Mesenchymal stem cell (in vitro differentiated cells and primary cell): ENCODE measurements at regions not wholly inside any gene's neighbourhood (a gene's known extent, or its start where the extent isn't known, plus 50 kb on each side); places are given as distances from the start of the nearest gene placed in this dataset.

Source experiments
- DNase-seq: peaks from one replicate; pipeline ENCODE4 v3.0.0-alpha.2; 2013
- H2AFZ ChIP-seq: one replicate; pipeline ENCODE4 v1.6.1; 2013; ENCODE audit warnings: low read depth, mild to moderate bottlenecking, control low read depth, inconsistent platforms, low read length, moderate library complexity
- H2AK5ac ChIP-seq: 2 replicates; pipeline ENCODE4 v1.6.1; 2013; ENCODE audit warnings: low read length, moderate library complexity, mild to moderate bottlenecking, inconsistent platforms; ENCODE audit not compliant: severe bottlenecking
- H2BK120ac ChIP-seq: one replicate; pipeline ENCODE4 v1.6.1; 2013; ENCODE audit warnings: low read depth, mild to moderate bottlenecking, inconsistent platforms, low read length, moderate library complexity
- H2BK12ac ChIP-seq, 2 experiments: one replicate each; pipeline ENCODE4 v1.6.1; 2013; ENCODE audit warnings: inconsistent platforms in 2 of 2, low read length in 2 of 2, mild to moderate bottlenecking in 2 of 2, moderate library complexity in 2 of 2, control low read depth in 1 of 2
- H2BK15ac ChIP-seq: one replicate; pipeline ENCODE4 v1.6.1; 2013; ENCODE audit warnings: mild to moderate bottlenecking, low read depth, inconsistent platforms; ENCODE audit not compliant: poor library complexity, severe bottlenecking
- H2BK5ac ChIP-seq: 2 replicates; pipeline ENCODE4 v1.6.1; 2013; ENCODE audit warnings: low read depth, mild to moderate bottlenecking, low read length, control low read depth, inconsistent platforms; ENCODE audit not compliant: poor library complexity, severe bottlenecking
- H3K14ac ChIP-seq, 2 experiments: one replicate each; pipeline ENCODE4 v1.6.1; 2013; ENCODE audit warnings: inconsistent platforms in 2 of 2, low read length in 2 of 2, control low read depth in 1 of 2, mild to moderate bottlenecking in 1 of 2, moderate library complexity in 1 of 2
- H3K18ac ChIP-seq, 2 experiments: one replicate each; pipeline ENCODE4 v1.6.1; 2013; ENCODE audit warnings: inconsistent platforms in 2 of 2, low read length in 2 of 2, control low read depth in 1 of 2, low read depth in 1 of 2, mild to moderate bottlenecking in 1 of 2
- H3K23ac ChIP-seq, 2 experiments: one replicate each; pipeline ENCODE4 v1.6.1; 2013; ENCODE audit warnings: inconsistent platforms in 2 of 2, low read length in 2 of 2, mild to moderate bottlenecking in 2 of 2, moderate library complexity in 2 of 2, control low read depth in 1 of 2
- H3K27ac ChIP-seq: 2 replicates; pipeline ENCODE4 v1.5.1; 2013; ENCODE audit warnings: mild to moderate bottlenecking, moderate library complexity, low read length, control low read depth, inconsistent platforms; ENCODE audit not compliant: poor library complexity, severe bottlenecking
- H3K27me3 ChIP-seq, 2 experiments: 2 replicates each; pipeline versions ENCODE4 v1.6.1 to v1.7.0; 2013; ENCODE audit warnings: low read length in 2 of 2, mild to moderate bottlenecking in 2 of 2, moderate library complexity in 2 of 2, control low read depth in 1 of 2, inconsistent platforms in 1 of 2; ENCODE audit not compliant: control insufficient read depth in 1 of 2, insufficient read depth in 1 of 2
- H3K36me3 ChIP-seq, 2 experiments: 2 replicates each; pipeline versions ENCODE4 v1.6.1 to v1.7.0; 2013; ENCODE audit warnings: low read length in 2 of 2, control low read depth in 1 of 2, inconsistent platforms in 1 of 2, low read depth in 1 of 2, mild to moderate bottlenecking in 1 of 2; ENCODE audit not compliant: insufficient read depth in 2 of 2, control insufficient read depth in 1 of 2
- H3K4ac ChIP-seq, 2 experiments: one replicate each; pipeline ENCODE4 v1.6.1; 2013; ENCODE audit warnings: inconsistent platforms in 2 of 2, low read length in 2 of 2, mild to moderate bottlenecking in 2 of 2, moderate library complexity in 2 of 2, control low read depth in 1 of 2, low read depth in 1 of 2
- H3K4me1 ChIP-seq: 2 replicates; pipeline ENCODE4 v1.6.1; 2013; ENCODE audit warnings: low read depth, low read length, control low read depth; ENCODE audit not compliant: control insufficient read depth, insufficient read depth
- H3K4me2 ChIP-seq: 2 replicates; pipeline ENCODE4 v1.6.1; 2013; ENCODE audit warnings: low read length, mild to moderate bottlenecking, inconsistent platforms; ENCODE audit not compliant: poor library complexity, severe bottlenecking
- H3K4me3 ChIP-seq, 2 experiments: 2 replicates each; pipeline versions ENCODE4 v1.5.1 to v1.7.0; 2013; ENCODE audit warnings: low read length in 2 of 2, mild to moderate bottlenecking in 2 of 2, control low read depth in 1 of 2, low read depth in 1 of 2; ENCODE audit not compliant: insufficient read depth in 1 of 2
- H3K79me1 ChIP-seq: replicated peaks from 2 replicates; pipeline ENCODE4 v1.6.1; 2013; ENCODE audit warnings: mild to moderate bottlenecking, control low read depth, low read length, inconsistent platforms; ENCODE audit not compliant: poor library complexity, severe bottlenecking
- H3K9ac ChIP-seq: 2 replicates; pipeline ENCODE4 v1.7.0; 2013; ENCODE audit warnings: mild to moderate bottlenecking, low read length, moderate library complexity
- H3K9me3 ChIP-seq: 2 replicates; pipeline ENCODE4 v1.7.0; 2013; ENCODE audit warnings: mild to moderate bottlenecking, low read length; ENCODE audit not compliant: control insufficient read depth
- H4K8ac ChIP-seq: one replicate; pipeline ENCODE4 v1.6.1; 2013; ENCODE audit warnings: inconsistent platforms, mild to moderate bottlenecking, low read length, moderate library complexity
- H4K91ac ChIP-seq: one replicate; pipeline ENCODE4 v1.6.1; 2013; ENCODE audit warnings: mild to moderate bottlenecking, low read length, inconsistent platforms
- WGBS: methylation state at CpG from one replicate; pipeline ENCODE4 v1.1.7; 2013; ENCODE audit warnings: mixed read lengths; 5-methylcytosine and 5-hydroxymethylcytosine counted together

GRCh38 chr18:47547539-47548202 lies 296.2 kb upstream of the SKOR2 start:
- Histone ChIP-seq H3K36me3 (no peaks in the 10 kb centered on the region), H3K4me2 (no peak overlapping the region), H3K9ac (no peak overlapping the region), H2BK15ac (no peak overlapping the region), H2BK120ac (no peak overlapping the region), H3K4me1 (no peaks in the 10 kb centered on the region), H4K8ac (no peak overlapping the region), H3K4ac (no peak overlapping the region), H3K14ac (no peak overlapping the region), H3K9me3 (no peaks in the 10 kb centered on the region), H2AFZ (no peak overlapping the region), H3K27me3 (peaks cover 0 to 6% of the 10 kb centered on the region in 2 experiments), H2BK12ac (no peak overlapping the region), H3K18ac (no peak overlapping the region), H2AK5ac (no peak overlapping the region), H2BK5ac (no peak overlapping the region), H4K91ac (no peak overlapping the region), H3K23ac (no peak overlapping the region), H3K4me3 (no peak overlapping the region), H3K79me1 (no peaks in the 10 kb centered on the region), H3K27ac (no peak overlapping the region)
- DNase-seq: no peak
- 79% methylated on average over 6 of the region's 6 CpGs for WGBS

GRCh38 chr18:47545613-47546012 lies 294.2 kb upstream of the SKOR2 start:
- no peaks in the 10 kb centered on the region for H3K4me1 ChIP-seq
- DNase-seq: no peak
- peaks cover 0 to 3% of the 10 kb centered on the region in 2 experiments for H3K27me3 ChIP-seq
- H3K9me3 ChIP-seq: no peaks in the 10 kb centered on the region
- no peak overlapping the region for H2AK5ac ChIP-seq
- no peak overlapping the region for H3K27ac ChIP-seq
- no peak overlapping the region for H4K8ac ChIP-seq
- no peak overlapping the region for H3K23ac ChIP-seq
- H3K9ac ChIP-seq: no peak overlapping the region
- H3K79me1 ChIP-seq: no peaks in the 10 kb centered on the region
- H2BK15ac ChIP-seq: no peak overlapping the region
- no peak overlapping the region for H2BK120ac ChIP-seq
- H2BK5ac ChIP-seq: no peak overlapping the region
- 64% methylated on average over 6 of the region's 6 CpGs for WGBS
- no peak overlapping the region for H3K4ac ChIP-seq
- no peak overlapping the region for H3K14ac ChIP-seq
- no peaks in the 10 kb centered on the region for H3K36me3 ChIP-seq
- no peak overlapping the region for H3K4me2 ChIP-seq
- H3K4me3 ChIP-seq: no peak overlapping the region
- H2AFZ ChIP-seq: no peak overlapping the region
- H4K91ac ChIP-seq: no peak overlapping the region
- H2BK12ac ChIP-seq: no peak overlapping the region
- H3K18ac ChIP-seq: no peak overlapping the region

- H2AFZ ChIP-seq: no peak overlapping the region
- H3K36me3 ChIP-seq: no peaks in the 10 kb centered on the region
- no peaks in the 10 kb centered on the region for H3K9me3 ChIP-seq
- H3K27me3 ChIP-seq: peaks cover 0 to 3% of the 10 kb centered on the region in 2 experiments
- no peak overlapping the region for H3K4me2 ChIP-seq
- no peak for DNase-seq
- H3K14ac ChIP-seq: no peak overlapping the region
- 62% methylated on average over 1 of the region's 3 CpGs for WGBS
- H3K4me1 ChIP-seq: no peaks in the 10 kb centered on the region
- no peaks in the 10 kb centered on the region for H3K79me1 ChIP-seq
- no peak overlapping the region for H3K4ac ChIP-seq
- H2BK120ac ChIP-seq: no peak overlapping the region
- no peak overlapping the region for H3K18ac ChIP-seq
- no peak overlapping the region for H3K9ac ChIP-seq
- no peak overlapping the region for H2AK5ac ChIP-seq
- no peak overlapping the region for H3K23ac ChIP-seq
- H2BK12ac ChIP-seq: no peak overlapping the region
- no peak overlapping the region for H3K4me3 ChIP-seq
- no peak overlapping the region for H3K27ac ChIP-seq
- H4K91ac ChIP-seq: no peak overlapping the region
- H2BK15ac ChIP-seq: no peak overlapping the region
- no peak overlapping the region for H4K8ac ChIP-seq
- H2BK5ac ChIP-seq: no peak overlapping the region
Observed at GRCh38 chr18:47543080-47543479, 291.6 kb upstream of the SKOR2 start.

- 88% methylated on average over 1 of the region's 2 CpGs for WGBS
- Histone ChIP-seq H3K4me1 (no peaks in the 10 kb centered on the region), H3K18ac (no peak overlapping the region), H2BK15ac (no peak overlapping the region), H3K14ac (no peak overlapping the region), H3K36me3 (no peaks in the 10 kb centered on the region), H2BK12ac (no peak overlapping the region), H2BK120ac (no peak overlapping the region), H3K9me3 (no peaks in the 10 kb centered on the region), H4K8ac (no peak overlapping the region), H3K27me3 (peaks cover 0 to 3% of the 10 kb centered on the region in 2 experiments), H3K9ac (no peak overlapping the region), H2AFZ (no peak overlapping the region), H3K4me3 (no peak overlapping the region), H3K79me1 (no peaks in the 10 kb centered on the region), H2BK5ac (no peak overlapping the region), H3K27ac (no peak overlapping the region), H4K91ac (no peak overlapping the region), H3K4me2 (no peak overlapping the region), H2AK5ac (no peak overlapping the region), H3K23ac (no peak overlapping the region), H3K4ac (no peak overlapping the region)
- no peak for DNase-seq
Observed at GRCh38 chr18:47542551-47542950, 291.1 kb upstream of the SKOR2 start.
